Erythroblast (primary cell): ENCODE measurements at regions not wholly inside any gene's neighbourhood (a gene's known extent, or its start where the extent isn't known, plus 50 kb on each side); places are given as distances from the start of the nearest gene placed in this dataset.
"Not testable (repeated sequence)": the region's sequence is repeated elsewhere in the genome, so short reads cannot be mapped to it uniquely, and the experiment has no call there.

Experiments used
- DNase-seq, 2 experiments: peaks; one replicate each; lab custom pipeline; 2025; lab: John Stamatoyannopoulos, UW
- GATA1 ChIP-seq: IDR thresholded peaks from 2 replicates; pipeline ENCODE4 v1.6.1; 2011; ENCODE audit warnings: low read depth, mild to moderate bottlenecking, control low read depth, low read length, moderate library complexity
- POLR2A ChIP-seq: IDR thresholded peaks from 2 replicates; pipeline ENCODE4 v1.6.1; 2011; ENCODE audit warnings: mild to moderate bottlenecking, low read length

DNA sequence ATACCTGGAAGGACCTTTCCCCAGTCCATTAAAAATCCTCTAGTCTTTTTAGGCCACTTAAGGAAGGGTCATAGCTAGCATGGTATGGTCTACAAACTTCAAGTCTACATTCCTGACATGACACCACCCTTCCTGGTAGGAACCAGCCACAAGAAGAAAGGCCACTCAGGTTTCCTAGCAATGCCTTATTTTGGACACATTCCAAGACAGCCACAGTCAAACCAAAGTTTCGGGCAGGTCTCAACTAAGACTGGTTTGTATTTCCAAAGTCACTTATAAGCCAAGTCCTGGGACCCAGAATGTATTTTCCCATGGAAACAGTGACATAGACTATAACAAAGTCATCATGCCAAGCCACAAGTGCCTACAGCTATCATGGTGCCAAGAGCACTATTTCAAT, 50.6 kb upstream of the SLC44A3 start:
- TF ChIP-seq POLR2A (no peak), GATA1 (no peak)

DNA sequence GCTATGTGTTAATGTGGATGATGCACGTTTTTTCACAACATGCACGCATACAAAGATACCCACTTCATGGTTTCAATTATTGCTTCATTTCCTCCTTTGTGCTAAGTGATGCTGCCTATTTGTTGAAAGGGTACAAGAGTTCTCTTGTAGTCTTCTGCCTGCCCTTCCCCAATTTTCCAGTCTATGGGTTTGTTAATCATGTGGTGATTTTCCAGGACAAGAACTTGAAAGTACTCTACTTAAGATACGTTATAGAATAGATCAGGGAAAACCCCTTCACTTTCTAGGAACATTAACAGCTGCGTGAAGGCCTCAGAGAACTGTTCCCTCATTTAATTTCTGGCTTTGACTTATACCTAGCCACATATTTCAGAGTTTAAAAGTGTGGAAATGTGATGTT, 52.1 kb upstream of the SLC44A3 start:
- DNase-seq: no peak
- TF ChIP-seq POLR2A (no peak), GATA1 (no peak)

More for the DNA sequence above, 50.6 kb upstream of the SLC44A3 start:
- no peak for DNase-seq

DNA sequence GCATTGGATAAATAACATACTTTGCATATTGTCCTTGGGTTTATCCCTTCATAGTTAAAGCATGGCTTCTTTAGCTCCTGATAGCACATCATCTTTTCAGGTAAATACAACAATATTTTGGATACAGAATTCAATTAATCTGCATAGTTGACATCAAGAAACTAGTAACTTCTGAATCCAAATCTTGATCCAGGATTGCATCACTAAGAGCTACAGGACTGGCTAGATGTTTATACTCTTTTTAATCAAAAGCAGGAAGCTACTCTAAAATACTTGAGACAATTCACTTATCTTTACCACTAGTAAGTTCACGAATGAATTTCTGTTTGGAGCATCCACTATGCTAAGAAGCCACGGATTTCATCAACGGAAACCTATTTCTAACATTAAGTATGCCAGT, 54.2 kb upstream of the SLC44A3 start:
- TF ChIP-seq POLR2A (no peak), GATA1 (no peak)
- no peak for DNase-seq

DNA sequence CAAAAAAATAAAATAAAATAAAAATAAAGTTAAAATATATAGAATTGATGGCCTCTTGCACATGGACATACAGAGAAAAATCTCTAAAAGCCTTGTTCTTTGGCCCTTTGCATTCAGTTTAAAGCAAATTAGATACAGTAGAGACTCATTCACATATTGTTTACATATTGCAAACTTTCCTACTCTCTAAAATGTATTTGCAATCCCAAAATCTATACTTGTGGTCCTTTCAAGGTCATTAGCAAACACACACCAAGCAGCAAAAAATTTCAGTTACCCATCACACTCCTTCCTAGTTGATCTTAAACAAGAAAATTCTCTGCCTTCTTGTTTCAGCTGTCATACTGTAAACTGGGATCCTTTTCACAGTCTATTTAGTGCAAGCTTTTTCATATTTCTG, 61.0 kb upstream of the SLC44A3 start:
- no peak for DNase-seq
- TF ChIP-seq POLR2A (no peak), GATA1 (no peak)

DNA sequence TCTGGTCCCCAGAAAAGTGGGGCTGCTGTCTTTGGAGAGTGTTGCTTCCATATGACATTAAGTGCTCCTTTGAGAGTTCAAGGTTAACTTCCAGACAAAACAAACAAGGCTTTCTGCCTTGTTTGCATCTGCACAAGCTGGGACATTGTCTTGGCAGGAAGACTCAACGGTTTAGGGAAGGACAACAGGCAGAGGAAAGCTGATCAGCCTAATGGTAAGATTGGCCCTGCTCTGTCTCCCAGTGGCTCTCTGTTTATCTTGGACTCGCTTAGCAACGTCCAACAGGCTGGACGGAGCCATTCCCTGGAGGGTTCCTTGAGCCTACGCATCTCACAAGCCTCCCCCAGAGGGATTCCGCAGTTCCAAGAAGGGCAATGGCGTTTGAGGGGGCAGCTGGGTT, 62.2 kb upstream of the SLC44A3 start:
- TF ChIP-seq POLR2A: no peak
- no peak for TF ChIP-seq GATA1
- DNase-seq: no peak

DNA sequence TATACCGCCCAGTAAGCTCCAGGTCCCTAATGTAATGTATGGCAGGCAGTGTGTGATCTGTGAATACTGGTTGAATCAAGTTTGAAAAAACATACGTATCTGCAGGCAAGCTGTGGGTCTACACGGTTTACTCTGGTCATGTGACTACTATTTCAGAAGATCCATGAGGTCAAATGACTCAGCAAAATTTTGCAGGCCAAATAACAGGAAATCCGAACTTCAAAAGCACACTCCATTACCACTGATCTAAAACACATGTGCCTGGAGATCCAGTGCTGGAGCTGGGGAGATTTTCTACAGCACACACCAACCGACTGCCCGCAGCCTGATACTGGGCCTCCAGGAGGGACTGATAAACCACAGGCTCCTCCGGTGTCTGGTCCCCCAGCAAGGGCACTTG, 64.5 kb upstream of the SLC44A3 start:
- DNase-seq: peak; percentile 68 to 83

DNA sequence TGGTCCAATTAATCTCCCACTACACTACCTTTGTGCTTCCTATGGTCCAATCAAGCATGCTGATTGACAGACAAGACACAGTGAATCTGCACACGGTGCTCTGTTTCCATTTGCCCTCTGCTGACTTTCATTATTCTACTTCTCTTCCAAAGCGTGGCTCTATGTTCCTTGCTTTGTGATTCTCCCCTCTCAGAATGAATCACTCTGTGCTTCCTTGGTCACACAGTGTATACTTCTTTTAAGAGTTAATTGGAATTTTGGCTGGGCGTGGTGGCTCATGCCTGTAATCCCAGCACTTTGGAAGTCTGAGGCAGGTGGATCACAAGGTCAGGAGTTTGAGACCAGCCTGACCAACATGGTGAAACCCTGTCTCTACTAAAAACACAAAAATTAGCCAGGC, 65.1 kb upstream of the SLC44A3 start:
- not testable (repeated sequence) for DNase-seq

More for the DNA sequence above, 64.5 kb upstream of the SLC44A3 start:
- TF ChIP-seq POLR2A (no peak), GATA1 (no peak)

DNA sequence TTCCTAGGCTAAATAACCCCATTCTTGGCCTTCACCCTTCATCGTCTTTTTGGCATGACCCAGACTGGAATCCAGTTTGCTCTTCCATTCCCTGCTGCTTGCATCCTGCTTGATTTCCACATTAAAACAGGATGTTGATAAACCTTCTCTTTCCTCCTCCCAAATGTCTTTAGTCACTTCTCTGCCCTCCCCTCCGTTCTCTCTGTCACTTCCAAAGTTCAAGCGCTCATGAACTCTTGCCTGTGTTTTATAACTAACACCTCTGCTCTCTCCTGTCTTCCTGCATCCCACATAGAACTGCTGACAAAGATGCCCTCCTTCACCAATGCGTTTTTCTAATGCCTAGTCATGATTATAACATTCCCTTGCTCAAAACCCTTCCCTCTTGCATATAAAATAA, 65.6 kb upstream of the SLC44A3 start:
- no peak for DNase-seq
- no peak for TF ChIP-seq GATA1
- no peak for TF ChIP-seq POLR2A

DNA sequence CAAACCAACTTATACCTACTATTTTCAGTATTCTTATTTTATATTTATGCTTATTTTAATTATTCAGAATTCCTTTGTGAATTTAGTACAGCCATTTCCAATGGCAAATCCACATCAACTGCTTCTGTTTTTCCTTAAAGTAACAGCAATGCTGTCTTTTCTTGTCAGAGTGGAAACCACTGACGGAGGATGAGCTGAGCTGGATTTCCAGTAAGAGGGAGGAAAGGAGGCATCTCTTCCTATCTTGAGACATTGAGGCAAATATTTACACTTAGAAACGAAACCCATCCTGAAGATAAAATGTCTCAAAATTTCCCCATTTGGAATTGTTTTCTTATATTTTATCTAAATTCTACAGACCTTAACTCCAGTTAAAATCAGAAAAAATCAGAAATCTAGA, 66.1 kb upstream of the SLC44A3 start:
- no peak for DNase-seq
- TF ChIP-seq POLR2A (no peak), GATA1 (no peak)

DNA sequence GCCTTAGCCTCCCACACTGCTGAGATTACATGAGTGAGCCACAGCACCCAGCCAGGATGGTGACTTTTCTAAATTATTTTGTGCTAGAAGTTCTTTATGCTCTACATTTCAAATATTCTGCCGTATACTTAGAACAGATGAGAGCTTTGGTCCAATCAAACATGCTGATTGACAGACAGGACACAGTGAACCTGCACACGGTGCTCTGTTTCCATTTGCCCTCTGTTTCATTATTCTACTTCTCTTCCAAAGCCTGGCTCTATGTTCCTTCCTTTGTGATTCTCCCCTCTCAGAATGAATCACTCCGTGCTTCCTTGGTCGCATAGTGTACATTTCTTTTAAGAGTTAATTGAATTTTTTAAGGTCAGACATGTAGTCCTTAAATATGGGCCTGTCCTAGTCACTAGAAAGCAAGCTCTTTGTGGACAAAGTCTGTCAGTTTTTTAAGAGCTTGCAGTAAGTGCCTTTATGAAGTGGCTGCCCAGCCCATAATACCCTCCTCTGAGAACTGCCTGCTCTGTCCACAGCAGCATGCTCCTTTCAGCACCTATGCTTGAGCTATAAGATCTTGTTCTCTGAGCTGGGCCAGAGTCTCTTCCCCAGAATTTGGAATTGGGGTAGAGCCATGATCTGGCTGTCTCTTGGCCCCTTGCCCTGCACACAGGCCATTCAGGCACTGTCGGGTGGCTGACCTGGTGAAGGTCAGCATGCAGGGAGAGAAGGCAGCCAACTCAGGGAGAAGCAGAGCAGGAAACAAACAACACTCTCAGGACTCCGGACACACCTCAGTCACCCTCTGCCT, 66.8 kb upstream of the SLC44A3 start:
- DNase-seq: no peak
- no peak for TF ChIP-seq POLR2A
- TF ChIP-seq GATA1: no peak

DNA sequence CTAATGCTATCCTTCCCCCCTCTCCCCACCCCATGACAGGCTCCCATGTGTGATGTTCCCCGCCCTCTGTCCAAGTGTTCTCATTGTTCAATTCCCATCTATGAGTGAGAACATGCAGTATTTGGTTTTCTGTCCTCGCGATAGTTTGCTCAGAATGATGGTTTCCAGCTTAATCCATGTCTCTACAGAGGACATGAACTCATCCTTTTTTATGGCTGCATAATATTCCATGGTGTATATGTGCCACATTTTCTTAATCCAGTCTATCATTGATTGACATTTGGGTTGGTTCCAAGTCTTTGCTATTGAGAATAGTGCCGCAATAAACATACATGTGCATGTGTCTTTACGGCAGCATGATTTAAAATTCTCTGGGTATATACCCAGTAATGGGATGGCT, 68.7 kb upstream of the SLC44A3 start:
- not testable (repeated sequence) for DNase-seq

DNA sequence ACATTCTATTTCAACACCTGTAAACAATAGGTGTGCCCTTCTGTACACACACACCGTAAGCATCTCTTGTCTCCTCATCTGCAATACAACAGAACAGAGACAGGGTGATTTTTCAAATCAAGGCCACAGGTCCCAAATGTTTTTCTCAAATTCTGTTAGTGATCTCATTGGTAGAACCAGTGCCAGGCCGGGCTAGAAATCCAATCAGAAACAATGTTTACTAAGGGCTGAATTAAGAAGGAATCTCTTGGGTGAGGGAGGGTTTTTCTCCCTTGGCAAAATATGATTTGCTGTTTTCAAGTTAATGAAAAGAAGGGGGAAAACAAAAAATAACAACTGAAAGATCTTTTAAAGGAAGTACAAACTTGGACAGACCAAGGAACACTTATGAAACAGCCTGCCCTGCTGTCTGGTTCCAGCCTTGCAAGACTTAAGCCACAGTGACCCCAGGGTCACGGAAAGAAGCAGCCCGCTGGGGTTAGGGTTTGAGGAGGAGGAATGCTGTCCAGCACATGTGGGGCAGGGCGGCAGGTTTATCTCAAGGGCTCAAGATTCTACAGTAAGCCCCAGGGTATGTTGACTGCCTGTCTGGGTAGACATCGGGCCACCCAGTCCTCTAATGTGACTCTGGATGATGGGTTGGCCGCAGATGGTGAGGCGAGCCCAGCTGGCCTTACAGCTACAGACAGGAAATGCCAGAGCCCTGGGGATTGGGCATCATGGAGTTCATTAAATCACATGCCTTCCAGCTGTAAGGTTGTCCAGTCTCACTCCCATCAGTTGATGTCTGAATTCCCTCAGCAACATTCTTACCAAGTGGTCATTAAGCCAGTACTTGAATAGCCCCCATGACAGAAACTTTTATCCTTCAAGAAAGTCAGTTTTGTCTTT, 73.3 kb upstream of the SLC44A3 start:
- no peak for TF ChIP-seq GATA1
- TF ChIP-seq POLR2A: no peak
- no peak for DNase-seq

DNA sequence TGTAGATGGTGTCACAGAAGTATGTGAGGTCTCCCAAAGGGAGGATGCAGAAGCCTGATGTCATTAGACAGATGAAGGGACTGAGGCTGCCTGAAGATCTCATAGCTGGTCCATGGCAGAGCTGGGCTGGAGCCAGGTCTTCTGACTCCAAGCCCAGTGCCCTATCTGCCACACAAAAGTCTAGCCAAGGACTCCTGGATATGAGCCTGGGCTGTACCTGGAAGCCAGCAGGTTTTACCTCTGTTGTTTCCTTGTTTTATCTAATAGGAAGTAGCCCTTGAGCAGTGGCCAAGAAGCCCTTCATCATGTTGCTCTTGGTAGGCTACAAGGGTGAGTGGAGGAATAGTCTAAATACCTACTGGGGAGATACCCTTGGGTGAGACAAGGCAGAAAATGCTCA, 74.4 kb upstream of the SLC44A3 start:
- no peak for DNase-seq
- TF ChIP-seq POLR2A: no peak

DNA sequence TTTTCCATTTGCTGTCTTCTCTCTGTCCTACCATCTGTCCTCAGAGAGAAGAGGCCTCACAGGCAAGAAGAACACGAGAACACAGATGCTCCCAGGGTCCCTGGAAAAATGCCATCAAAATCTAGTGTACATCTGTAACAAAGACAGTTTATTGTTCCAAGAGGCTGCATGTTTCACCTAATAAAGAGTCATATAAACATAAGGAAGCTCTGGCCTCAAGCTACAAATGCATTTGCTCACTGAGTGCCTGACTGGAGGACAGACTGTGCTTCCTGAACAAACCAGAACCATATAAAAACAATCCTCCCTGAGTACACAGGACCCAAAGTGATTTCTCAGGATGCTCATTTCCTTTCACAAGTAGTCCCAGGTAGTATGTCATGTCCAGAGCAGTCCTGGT, 76.3 kb upstream of the SLC44A3 start:
- TF ChIP-seq GATA1 (no peak), POLR2A (no peak)
- no peak for DNase-seq

DNA sequence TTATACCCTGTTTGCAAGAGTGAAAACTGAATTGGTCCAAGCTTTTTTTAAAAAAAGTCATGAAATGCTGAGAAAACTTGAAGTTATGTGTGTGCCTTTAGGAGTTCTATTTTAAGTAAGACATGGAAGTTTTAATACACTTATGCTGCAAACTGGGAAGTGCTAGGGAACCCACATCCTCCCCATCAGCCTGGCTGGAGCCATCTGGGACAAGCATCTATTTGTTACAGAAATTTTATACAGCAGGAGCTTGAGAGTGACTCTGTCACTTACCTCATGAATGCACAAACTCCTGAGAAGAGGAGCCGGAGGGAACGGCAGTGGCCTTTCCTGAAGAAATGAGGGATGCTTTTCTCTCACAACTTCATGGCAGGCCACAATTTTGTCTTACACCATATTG, 78.2 kb upstream of the SLC44A3 start:
- TF ChIP-seq POLR2A (no peak), GATA1 (no peak)
- DNase-seq: no peak

DNA sequence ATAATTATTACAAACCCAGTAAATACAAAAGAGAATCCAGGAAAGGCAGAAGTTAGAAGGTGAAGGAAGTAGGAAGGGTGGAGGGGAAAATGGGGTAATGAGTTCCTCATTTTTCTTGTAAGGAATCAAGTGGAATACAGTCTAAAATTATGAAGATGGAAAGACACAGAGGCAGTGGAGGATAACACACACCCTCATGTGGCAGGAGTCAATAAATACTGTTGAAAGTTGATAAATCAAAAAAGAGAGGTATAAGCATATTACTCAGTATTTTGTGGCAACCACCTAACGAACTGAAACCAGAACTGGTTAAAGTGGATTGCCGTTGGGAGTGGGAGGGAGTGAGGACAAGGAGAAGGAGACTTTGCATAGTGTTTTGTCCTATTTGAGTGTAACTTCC, 78.6 kb upstream of the SLC44A3 start:
- TF ChIP-seq POLR2A: no peak
- no peak for TF ChIP-seq GATA1
- DNase-seq: no peak
